Astrocyte (in vitro differentiated cells and primary cell): ENCODE measurements at regions not wholly inside any gene's neighbourhood (a gene's known extent, or its start where the extent isn't known, plus 50 kb on each side); places are given as distances from the start of the nearest gene placed in this dataset.

Experiments
- DNase-seq: peaks from one replicate; pipeline ENCODE4 v3.0.0-alpha.2; 2010; ENCODE audit warnings: low read depth
- FAIRE-seq: peaks from 2 replicates; lab custom pipeline; 2011; peaks lifted over from hg19 to GRCh38; lab: Jason Lieb, UNC
- H2AFZ ChIP-seq: 2 replicates; pipeline ENCODE4 v1.6.0; 2012; ENCODE audit warnings: low read depth, low read length, inconsistent platforms
- H3K27ac ChIP-seq: 2 replicates; pipeline ENCODE4 v1.5.1; 2011; ENCODE audit warnings: low read depth, low read length, inconsistent platforms
- H3K27me3 ChIP-seq: 2 replicates; pipeline ENCODE4 v1.6.0; 2011; ENCODE audit warnings: low read length, inconsistent platforms; ENCODE audit not compliant: insufficient read depth
- H3K36me3 ChIP-seq: 2 replicates; pipeline ENCODE4 v1.5.1; 2011; ENCODE audit warnings: low read length, inconsistent platforms; ENCODE audit not compliant: insufficient read depth
- H3K4me1 ChIP-seq: 2 replicates; pipeline ENCODE4 v1.5.1; 2011; ENCODE audit warnings: low read length, inconsistent platforms; ENCODE audit not compliant: insufficient read depth
- H3K4me2 ChIP-seq: 2 replicates; pipeline ENCODE4 v1.6.0; 2012; ENCODE audit warnings: low read length, inconsistent platforms
- H3K4me3 ChIP-seq: 2 replicates; pipeline ENCODE4 v1.5.1; 2011; ENCODE audit warnings: low read depth, mild to moderate bottlenecking, low read length, inconsistent platforms; ENCODE audit not compliant: insufficient read depth
- H3K79me2 ChIP-seq: 2 replicates; pipeline ENCODE4 v1.6.0; 2012; ENCODE audit warnings: mild to moderate bottlenecking, low read length, inconsistent platforms; ENCODE audit not compliant: insufficient read depth
- H3K9ac ChIP-seq: 2 replicates; pipeline ENCODE4 v1.6.0; 2012; ENCODE audit warnings: mild to moderate bottlenecking, low read length, inconsistent platforms
- H3K9me3 ChIP-seq: 2 replicates; pipeline ENCODE4 v1.5.1; 2012; ENCODE audit warnings: low read depth, mild to moderate bottlenecking, low read length, inconsistent platforms; ENCODE audit not compliant: insufficient read depth
- H4K20me1 ChIP-seq: 2 replicates; pipeline ENCODE4 v1.6.0; 2012; ENCODE audit warnings: low read length, inconsistent platforms; ENCODE audit not compliant: insufficient read depth
- H3K27ac Mint-ChIP-seq: one replicate; pipeline ENCODE4 v1.8.0; 2021; ENCODE audit warnings: mild to moderate bottlenecking, mixed read lengths; ENCODE audit not compliant: unreplicated experiment
- H3K27me3 Mint-ChIP-seq: one replicate; pipeline ENCODE4 v1.8.0; 2021; ENCODE audit warnings: low read depth, mixed read lengths; ENCODE audit not compliant: unreplicated experiment
- H3K36me3 Mint-ChIP-seq: one replicate; pipeline ENCODE4 v1.8.0; 2021; ENCODE audit warnings: low read depth, mixed read lengths; ENCODE audit not compliant: unreplicated experiment
- H3K4me1 Mint-ChIP-seq: one replicate; pipeline ENCODE4 v1.8.0; 2021; ENCODE audit warnings: low read depth, mixed read lengths; ENCODE audit not compliant: unreplicated experiment
- H3K4me3 Mint-ChIP-seq: one replicate; pipeline ENCODE4 v1.8.0; 2021; ENCODE audit warnings: mild to moderate bottlenecking, moderate library complexity, mixed read lengths; ENCODE audit not compliant: unreplicated experiment
- H3K9me3 Mint-ChIP-seq: one replicate; pipeline ENCODE4 v1.8.0; 2021; ENCODE audit warnings: mild to moderate bottlenecking, mixed read lengths; ENCODE audit not compliant: unreplicated experiment
- EZH2 ChIP-seq: IDR thresholded peaks from 2 replicates; pipeline ENCODE4 v1.6.1; 2012; ENCODE audit warnings: mild to moderate bottlenecking, low read length, inconsistent platforms; ENCODE audit not compliant: insufficient read depth
- TF ChIP-seq, protein P1 (sequence below): IDR thresholded peaks from 2 replicates; pipeline ENCODE4 v1.5.1; 2011; ENCODE audit warnings: low read depth, mild to moderate bottlenecking, inconsistent platforms, low read length, moderate library complexity; ENCODE audit not compliant: insufficient read depth

DNA sequence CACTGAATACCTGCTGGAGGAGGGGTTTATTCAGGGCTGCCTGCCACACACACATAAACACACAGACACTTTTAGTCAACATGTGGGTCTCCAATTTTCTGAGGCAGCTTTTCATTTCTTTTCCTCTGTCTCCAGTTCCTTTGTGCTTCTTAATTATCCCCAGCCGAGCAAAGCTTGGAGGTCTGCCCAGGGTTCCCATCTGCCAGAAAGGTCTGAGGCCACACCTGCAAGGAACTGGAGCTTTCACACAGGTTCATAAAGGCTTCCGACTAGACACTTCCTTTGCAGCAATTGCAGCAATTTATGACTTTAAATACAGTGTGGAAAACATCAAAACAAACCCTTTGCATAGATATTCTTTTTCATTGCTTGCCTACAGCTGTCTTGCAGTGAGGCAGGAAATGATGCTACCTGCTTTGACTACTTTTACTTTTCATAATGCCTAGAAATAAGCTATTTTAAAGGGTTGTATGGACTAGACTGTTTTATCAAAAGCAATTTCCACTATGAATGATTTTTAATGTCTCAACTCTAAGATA is 1318.9 kb downstream of the AACS start:
- Histone ChIP-seq H3K4me2 (no peak overlapping the region), H3K36me3 (no peaks in the 10 kb centered on the region), H3K4me3 (no peak overlapping the region), H2AFZ (no peak overlapping the region), H3K4me1 (peaks cover 11% of the 10 kb centered on the region), H3K27ac (no peak overlapping the region), H3K79me2 (no peaks in the 10 kb centered on the region), H3K9me3 (no peaks in the 10 kb centered on the region), H4K20me1 (no peaks in the 10 kb centered on the region), H3K9ac (no peak overlapping the region), H3K27me3 (no peaks in the 10 kb centered on the region)
- H3K36me3 Mint-ChIP-seq: no peaks in the 10 kb centered on the region
- peak; percentile 14 for DNase-seq
- H3K27ac Mint-ChIP-seq: no peak overlapping the region
- TF ChIP-seq, protein P1, sequence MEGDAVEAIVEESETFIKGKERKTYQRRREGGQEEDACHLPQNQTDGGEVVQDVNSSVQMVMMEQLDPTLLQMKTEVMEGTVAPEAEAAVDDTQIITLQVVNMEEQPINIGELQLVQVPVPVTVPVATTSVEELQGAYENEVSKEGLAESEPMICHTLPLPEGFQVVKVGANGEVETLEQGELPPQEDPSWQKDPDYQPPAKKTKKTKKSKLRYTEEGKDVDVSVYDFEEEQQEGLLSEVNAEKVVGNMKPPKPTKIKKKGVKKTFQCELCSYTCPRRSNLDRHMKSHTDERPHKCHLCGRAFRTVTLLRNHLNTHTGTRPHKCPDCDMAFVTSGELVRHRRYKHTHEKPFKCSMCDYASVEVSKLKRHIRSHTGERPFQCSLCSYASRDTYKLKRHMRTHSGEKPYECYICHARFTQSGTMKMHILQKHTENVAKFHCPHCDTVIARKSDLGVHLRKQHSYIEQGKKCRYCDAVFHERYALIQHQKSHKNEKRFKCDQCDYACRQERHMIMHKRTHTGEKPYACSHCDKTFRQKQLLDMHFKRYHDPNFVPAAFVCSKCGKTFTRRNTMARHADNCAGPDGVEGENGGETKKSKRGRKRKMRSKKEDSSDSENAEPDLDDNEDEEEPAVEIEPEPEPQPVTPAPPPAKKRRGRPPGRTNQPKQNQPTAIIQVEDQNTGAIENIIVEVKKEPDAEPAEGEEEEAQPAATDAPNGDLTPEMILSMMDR: no peak
- TF ChIP-seq EZH2: no peak
- no peak overlapping the region for H3K4me3 Mint-ChIP-seq
- no peak for FAIRE-seq
- H3K9me3 Mint-ChIP-seq: peaks cover 4% of the 10 kb centered on the region
- H3K27me3 Mint-ChIP-seq: no peaks in the 10 kb centered on the region
- no peaks in the 10 kb centered on the region for H3K4me1 Mint-ChIP-seq

DNA sequence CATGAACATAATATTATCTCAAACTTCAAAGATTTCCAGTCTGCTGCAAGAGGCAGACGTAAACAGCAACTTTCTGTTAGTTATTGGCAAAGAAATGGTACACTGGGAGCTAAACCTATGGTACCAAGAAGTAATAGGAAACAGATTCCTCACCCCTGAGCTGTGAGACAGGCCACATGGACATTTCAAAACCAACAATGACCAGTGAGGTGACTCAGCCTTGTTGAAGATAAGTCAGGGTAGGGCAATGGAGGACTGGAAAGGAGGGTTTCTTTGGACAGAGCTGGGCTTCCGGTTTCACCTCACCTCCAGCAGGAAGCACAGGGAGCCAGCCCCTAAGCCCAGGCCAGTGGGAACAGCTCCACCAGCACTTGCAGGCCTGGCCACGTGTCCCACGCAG is 1320.5 kb downstream of the AACS start:
- Histone ChIP-seq H3K9ac (no peak overlapping the region), H2AFZ (peak overlapping the region; percentile 69), H4K20me1 (no peaks in the 10 kb centered on the region), H3K4me1 (peaks cover 24% of the 10 kb centered on the region), H3K27ac (peak overlapping the region; percentile 16), H3K9me3 (no peaks in the 10 kb centered on the region), H3K4me3 (no peak overlapping the region), H3K4me2 (peak overlapping the region; percentile 29), H3K79me2 (no peaks in the 10 kb centered on the region), H3K36me3 (no peaks in the 10 kb centered on the region), H3K27me3 (no peaks in the 10 kb centered on the region)
- peaks cover 6% of the 10 kb centered on the region for H3K9me3 Mint-ChIP-seq
- no peaks in the 10 kb centered on the region for H3K27me3 Mint-ChIP-seq
- no peaks in the 10 kb centered on the region for H3K4me1 Mint-ChIP-seq
- FAIRE-seq: no peak
- no peaks in the 10 kb centered on the region for H3K36me3 Mint-ChIP-seq
- no peak overlapping the region for H3K4me3 Mint-ChIP-seq
- peak; percentile 81 for DNase-seq
- H3K27ac Mint-ChIP-seq: no peak overlapping the region
- no peak for TF ChIP-seq EZH2
- TF ChIP-seq, protein P1: no peak

DNA sequence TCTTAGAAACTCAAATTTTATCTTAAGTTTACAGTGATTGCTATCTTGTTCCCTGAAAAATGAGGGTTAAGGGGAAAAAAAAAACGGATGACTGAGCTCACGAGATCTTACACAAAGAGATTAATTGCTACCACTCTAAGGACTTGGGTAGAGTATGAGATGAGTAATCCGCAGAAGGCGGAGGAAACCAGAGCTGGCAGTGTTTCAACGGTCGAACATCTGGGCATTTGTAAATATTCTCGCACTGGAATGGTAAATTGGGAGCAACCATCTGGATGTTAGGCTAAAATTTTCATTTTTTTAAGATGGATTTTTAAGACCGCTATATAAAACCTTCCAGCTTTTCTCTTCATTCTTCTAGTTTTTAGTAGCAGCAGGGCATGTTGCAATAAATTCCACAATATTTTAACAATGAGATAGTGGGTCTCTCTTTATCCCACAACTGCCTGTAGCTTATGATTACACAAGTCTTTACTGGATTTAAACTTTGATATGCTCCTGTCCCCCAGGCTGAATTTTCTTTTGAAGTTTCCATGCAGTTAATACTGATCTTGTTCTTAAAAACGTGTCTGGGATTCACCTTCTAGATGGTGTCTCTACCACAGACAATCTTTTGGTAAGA is 1324.1 kb downstream of the AACS start:
- DNase-seq (peak; percentile 82), FAIRE-seq (no peak)
- H3K9me3 ChIP-seq: no peaks in the 10 kb centered on the region
- no peak overlapping the region for H3K9ac ChIP-seq
- no peaks in the 10 kb centered on the region for H3K36me3 Mint-ChIP-seq
- no peaks in the 10 kb centered on the region for H3K36me3 ChIP-seq
- TF ChIP-seq, protein P1: no peak
- no peak for TF ChIP-seq EZH2
- H3K27me3 ChIP-seq: no peaks in the 10 kb centered on the region
- H3K79me2 ChIP-seq: no peaks in the 10 kb centered on the region
- no peak overlapping the region for H2AFZ ChIP-seq
- H3K4me1 Mint-ChIP-seq: no peaks in the 10 kb centered on the region
- peak overlapping the region; percentile 8 for H3K4me2 ChIP-seq
- H3K27ac ChIP-seq: no peak overlapping the region
- H3K4me1 ChIP-seq: peaks cover 24% of the 10 kb centered on the region
- no peak overlapping the region for H3K4me3 Mint-ChIP-seq
- peaks cover 5% of the 10 kb centered on the region for H3K9me3 Mint-ChIP-seq
- no peaks in the 10 kb centered on the region for H4K20me1 ChIP-seq
- no peak overlapping the region for H3K4me3 ChIP-seq
- H3K27ac Mint-ChIP-seq: no peak overlapping the region
- H3K27me3 Mint-ChIP-seq: no peaks in the 10 kb centered on the region
